ENCODE measurements at regions not wholly inside any gene's neighbourhood (a gene's known extent, or its start where the extent isn't known, plus 50 kb on each side); places are given as distances from the start of the nearest gene placed in this dataset.
"Not testable (repeated sequence)": the region's sequence is repeated elsewhere in the genome, so short reads cannot be mapped to it uniquely, and the experiment has no call there.

GRCh38 chr7:67371429-67372305, 375.0 kb downstream of the TYW1 start:
- DNase-seq (ENCODE audit: low spot score), result peak; percentile 25
- H3K27ac Mint-ChIP-seq, result no peak overlapping the region
- H3K27me3 Mint-ChIP-seq (ENCODE audit: low read depth), result no peaks in the 10 kb centered on the region
- intact Hi-C loops (cut with micrococcal nuclease), result no loop called here
- no peaks in the 10 kb centered on the region for H3K36me3 Mint-ChIP-seq (ENCODE audit: low read depth)
- no peak overlapping the region for H3K4me3 Mint-ChIP-seq (ENCODE audit: low read depth)
- no peaks in the 10 kb centered on the region for H3K4me1 Mint-ChIP-seq (ENCODE audit: low read depth)
- peaks cover 6% of the 10 kb centered on the region for H3K9me3 Mint-ChIP-seq

GRCh38 chr7:67373389-67373788, 376.8 kb downstream of the TYW1 start:
- H3K27ac Mint-ChIP-seq; H3K36me3 Mint-ChIP-seq (ENCODE audit: low read depth); DNase-seq (ENCODE audit: low spot score); intact Hi-C loops (cut with micrococcal nuclease); H3K27me3 Mint-ChIP-seq (ENCODE audit: low read depth); H3K4me1 Mint-ChIP-seq (ENCODE audit: low read depth); H3K4me3 Mint-ChIP-seq (ENCODE audit: low read depth); H3K9me3 Mint-ChIP-seq: not testable (repeated sequence)

- DNase-seq (ENCODE audit: low spot score), result no peak
- H3K9me3 Mint-ChIP-seq, result peaks cover 6% of the 10 kb centered on the region
- H3K36me3 Mint-ChIP-seq (ENCODE audit: low read depth), result no peaks in the 10 kb centered on the region
- no peak overlapping the region for H3K27ac Mint-ChIP-seq
- H3K4me3 Mint-ChIP-seq (ENCODE audit: low read depth), result no peak overlapping the region
- H3K4me1 Mint-ChIP-seq (ENCODE audit: low read depth), result no peaks in the 10 kb centered on the region
- no peaks in the 10 kb centered on the region for H3K27me3 Mint-ChIP-seq (ENCODE audit: low read depth)
- intact Hi-C loops (cut with micrococcal nuclease), result no loop called here
Observed at GRCh38 chr7:67375427-67375826, 378.8 kb downstream of the TYW1 start.

GRCh38 chr7:67377939-67378862, 381.6 kb downstream of the TYW1 start:
- no peak overlapping the region for H3K27ac Mint-ChIP-seq
- DNase-seq (ENCODE audit: low spot score), result peak; percentile 27
- peaks cover 6% of the 10 kb centered on the region for H3K9me3 Mint-ChIP-seq
- H3K4me1 Mint-ChIP-seq (ENCODE audit: low read depth), result no peaks in the 10 kb centered on the region
- H3K4me3 Mint-ChIP-seq (ENCODE audit: low read depth), result no peak overlapping the region
- H3K36me3 Mint-ChIP-seq (ENCODE audit: low read depth), result no peaks in the 10 kb centered on the region
- intact Hi-C loops (cut with micrococcal nuclease), result no loop called here
- H3K27me3 Mint-ChIP-seq (ENCODE audit: low read depth), result no peaks in the 10 kb centered on the region

- no peaks in the 10 kb centered on the region for H3K9me3 Mint-ChIP-seq
- no peaks in the 10 kb centered on the region for H3K27me3 Mint-ChIP-seq (ENCODE audit: low read depth)
- H3K4me1 Mint-ChIP-seq (ENCODE audit: low read depth), result no peaks in the 10 kb centered on the region
- intact Hi-C loops (cut with micrococcal nuclease), result no loop called here
- H3K27ac Mint-ChIP-seq, result no peak overlapping the region
- H3K36me3 Mint-ChIP-seq (ENCODE audit: low read depth), result no peaks in the 10 kb centered on the region
- H3K4me3 Mint-ChIP-seq (ENCODE audit: low read depth), result no peak overlapping the region
- no peak for DNase-seq (ENCODE audit: low spot score)
Observed at GRCh38 chr7:67380326-67380725, 383.7 kb downstream of the TYW1 start.

- H3K9me3 Mint-ChIP-seq, result no peaks in the 10 kb centered on the region
- no peak overlapping the region for H3K27ac Mint-ChIP-seq
- H3K27me3 Mint-ChIP-seq (ENCODE audit: low read depth), result no peaks in the 10 kb centered on the region
- no peak overlapping the region for H3K4me3 Mint-ChIP-seq (ENCODE audit: low read depth)
- intact Hi-C loops (cut with micrococcal nuclease), result no loop called here
- no peak for DNase-seq (ENCODE audit: low spot score)
- H3K36me3 Mint-ChIP-seq (ENCODE audit: low read depth), result no peaks in the 10 kb centered on the region
- H3K4me1 Mint-ChIP-seq (ENCODE audit: low read depth), result no peaks in the 10 kb centered on the region
Observed at GRCh38 chr7:67380858-67381257, 384.2 kb downstream of the TYW1 start.

- Mint-ChIP-seq H3K36me3 (ENCODE audit: low read depth) (no peaks in the 10 kb centered on the region), H3K4me3 (ENCODE audit: low read depth) (no peak overlapping the region), H3K4me1 (ENCODE audit: low read depth) (no peaks in the 10 kb centered on the region), H3K27me3 (ENCODE audit: low read depth) (no peaks in the 10 kb centered on the region), H3K27ac (no peak overlapping the region), H3K9me3 (no peaks in the 10 kb centered on the region)
- intact Hi-C loops (cut with micrococcal nuclease), result no loop called here
- DNase-seq (ENCODE audit: low spot score), result no peak
Observed at GRCh38 chr7:67387851-67388250, 391.2 kb downstream of the TYW1 start.

- no peak for DNase-seq (ENCODE audit: low spot score)
Observed at GRCh38 chr7:67391168-67391567, 394.5 kb downstream of the TYW1 start.

GRCh38 chr7:67392596-67393438, 396.2 kb downstream of the TYW1 start:
- Mint-ChIP-seq H3K27ac (no peak overlapping the region), H3K4me1 (ENCODE audit: low read depth) (no peaks in the 10 kb centered on the region), H3K27me3 (ENCODE audit: low read depth) (no peaks in the 10 kb centered on the region), H3K36me3 (ENCODE audit: low read depth) (no peaks in the 10 kb centered on the region), H3K9me3 (no peaks in the 10 kb centered on the region), H3K4me3 (ENCODE audit: low read depth) (no peak overlapping the region)
- no peak for DNase-seq (ENCODE audit: low spot score)
- intact Hi-C loops (cut with micrococcal nuclease), result no loop called here

More at GRCh38 chr7:67391168-67391567, 394.5 kb downstream of the TYW1 start:
- Mint-ChIP-seq H3K9me3 (no peaks in the 10 kb centered on the region), H3K36me3 (ENCODE audit: low read depth) (no peaks in the 10 kb centered on the region), H3K4me3 (ENCODE audit: low read depth) (no peak overlapping the region), H3K4me1 (ENCODE audit: low read depth) (no peaks in the 10 kb centered on the region), H3K27ac (no peak overlapping the region), H3K27me3 (ENCODE audit: low read depth) (no peaks in the 10 kb centered on the region)
- intact Hi-C loops (cut with micrococcal nuclease), result no loop called here

GRCh38 chr7:67393903-67394302, 397.3 kb downstream of the TYW1 start:
- H3K36me3 Mint-ChIP-seq (ENCODE audit: low read depth), result no peaks in the 10 kb centered on the region
- intact Hi-C loops (cut with micrococcal nuclease), result no loop called here
- H3K9me3 Mint-ChIP-seq, result peaks cover 5% of the 10 kb centered on the region
- H3K27ac Mint-ChIP-seq, result no peak overlapping the region
- H3K4me1 Mint-ChIP-seq (ENCODE audit: low read depth), result no peaks in the 10 kb centered on the region
- DNase-seq (ENCODE audit: low spot score), result no peak
- H3K4me3 Mint-ChIP-seq (ENCODE audit: low read depth), result no peak overlapping the region
- H3K27me3 Mint-ChIP-seq (ENCODE audit: low read depth), result no peaks in the 10 kb centered on the region

- Mint-ChIP-seq H3K36me3 (ENCODE audit: low read depth) (no peaks in the 10 kb centered on the region), H3K27ac (no peak overlapping the region), H3K4me3 (ENCODE audit: low read depth) (no peak overlapping the region), H3K9me3 (peaks cover 17% of the 10 kb centered on the region), H3K4me1 (ENCODE audit: low read depth) (no peaks in the 10 kb centered on the region), H3K27me3 (ENCODE audit: low read depth) (no peaks in the 10 kb centered on the region)
- intact Hi-C loops (cut with micrococcal nuclease), result no loop called here
- no peak for DNase-seq (ENCODE audit: low spot score)
Observed at GRCh38 chr7:67398916-67399315, 402.3 kb downstream of the TYW1 start.

- H3K27me3 Mint-ChIP-seq (ENCODE audit: low read depth), result no peaks in the 10 kb centered on the region
- no peak for DNase-seq (ENCODE audit: low spot score)
- intact Hi-C loops (cut with micrococcal nuclease), result no loop called here
- H3K27ac Mint-ChIP-seq, result no peak overlapping the region
- H3K4me1 Mint-ChIP-seq (ENCODE audit: low read depth), result no peaks in the 10 kb centered on the region
- H3K9me3 Mint-ChIP-seq, result peaks cover 17% of the 10 kb centered on the region
- H3K36me3 Mint-ChIP-seq (ENCODE audit: low read depth), result no peaks in the 10 kb centered on the region
- H3K4me3 Mint-ChIP-seq (ENCODE audit: low read depth), result no peak overlapping the region
Observed at GRCh38 chr7:67401492-67401891, 404.9 kb downstream of the TYW1 start.
